ENCODE measurements at regions not wholly inside any gene's neighbourhood (a gene's known extent, or its start where the extent isn't known, plus 50 kb on each side); places are given as distances from the start of the nearest gene placed in this dataset.

- no peak overlapping the region for H3K9ac ChIP-seq
- TF ChIP-seq CTCF (conservative IDR thresholded peaks at IDR 0.05; ENCODE audit: low read depth, low read length), result no peak
- H2AFZ ChIP-seq (ENCODE audit: low read depth), result no peak overlapping the region
- no peaks in the 10 kb centered on the region for H3K4me1 ChIP-seq (ENCODE audit: low read depth, poor library complexity, severe bottlenecking)
- H3K36me3 ChIP-seq (ENCODE audit: insufficient read depth), result no peaks in the 10 kb centered on the region
- no peak overlapping the region for H3K27ac ChIP-seq
- H3K4me3 ChIP-seq (IDR thresholded peaks at IDR 0.05; ENCODE audit: insufficient read depth, low read depth, low read length), result no peak overlapping the region
- H3K4me2 ChIP-seq, result no peak overlapping the region
- no peaks in the 10 kb centered on the region for H4K20me1 ChIP-seq (ENCODE audit: insufficient read depth)
- H3K27me3 ChIP-seq (ENCODE audit: insufficient read depth, low read depth), result no peaks in the 10 kb centered on the region
- no peaks in the 10 kb centered on the region for H3K79me2 ChIP-seq (ENCODE audit: insufficient read depth, low read depth)
Measured at GRCh38 chr6:3926150-3926482, 76.9 kb downstream of the FAM50B start.

- Histone ChIP-seq H4K20me1 (ENCODE audit: insufficient read depth) (no peaks in the 10 kb centered on the region), H3K4me2 (no peak overlapping the region), H3K27ac (no peak overlapping the region), H2AFZ (ENCODE audit: low read depth) (no peak overlapping the region), H3K36me3 (ENCODE audit: insufficient read depth) (no peaks in the 10 kb centered on the region), H3K79me2 (ENCODE audit: insufficient read depth, low read depth) (no peaks in the 10 kb centered on the region), H3K4me3 (IDR thresholded peaks at IDR 0.05; ENCODE audit: insufficient read depth, low read depth, low read length) (no peak overlapping the region), H3K4me1 (ENCODE audit: low read depth, poor library complexity, severe bottlenecking) (no peaks in the 10 kb centered on the region), H3K9ac (no peak overlapping the region), H3K27me3 (ENCODE audit: insufficient read depth, low read depth) (no peaks in the 10 kb centered on the region)
- TF ChIP-seq CTCF (conservative IDR thresholded peaks at IDR 0.05; ENCODE audit: low read depth, low read length), result no peak
Measured at GRCh38 chr6:3928111-3928510, 78.9 kb downstream of the FAM50B start.

GRCh38 chr6:3929281-3929798 lies 80.2 kb downstream of the FAM50B start:
- TF ChIP-seq CTCF (conservative IDR thresholded peaks at IDR 0.05; ENCODE audit: low read depth, low read length), result no peak
- Histone ChIP-seq H3K4me1 (ENCODE audit: low read depth, poor library complexity, severe bottlenecking) (no peaks in the 10 kb centered on the region), H3K27ac (no peak overlapping the region), H3K9ac (no peak overlapping the region), H3K4me2 (no peak overlapping the region), H2AFZ (ENCODE audit: low read depth) (no peak overlapping the region), H3K27me3 (ENCODE audit: insufficient read depth, low read depth) (no peaks in the 10 kb centered on the region), H3K4me3 (IDR thresholded peaks at IDR 0.05; ENCODE audit: insufficient read depth, low read depth, low read length) (no peak overlapping the region), H3K36me3 (ENCODE audit: insufficient read depth) (no peaks in the 10 kb centered on the region), H3K79me2 (ENCODE audit: insufficient read depth, low read depth) (no peaks in the 10 kb centered on the region), H4K20me1 (ENCODE audit: insufficient read depth) (no peaks in the 10 kb centered on the region)

GRCh38 chr6:3937438-3937837 lies 88.3 kb downstream of the FAM50B start:
- no peaks in the 10 kb centered on the region for H3K27me3 ChIP-seq (ENCODE audit: insufficient read depth, low read depth)
- no peak overlapping the region for H3K27ac ChIP-seq
- no peak for TF ChIP-seq CTCF (conservative IDR thresholded peaks at IDR 0.05; ENCODE audit: low read depth, low read length)
- no peak overlapping the region for H3K4me2 ChIP-seq
- H3K36me3 ChIP-seq (ENCODE audit: insufficient read depth), result no peaks in the 10 kb centered on the region
- no peaks in the 10 kb centered on the region for H4K20me1 ChIP-seq (ENCODE audit: insufficient read depth)
- H3K4me3 ChIP-seq (IDR thresholded peaks at IDR 0.05; ENCODE audit: insufficient read depth, low read depth, low read length), result no peak overlapping the region
- H3K9ac ChIP-seq, result no peak overlapping the region
- H3K79me2 ChIP-seq (ENCODE audit: insufficient read depth, low read depth), result no peaks in the 10 kb centered on the region
- H3K4me1 ChIP-seq (ENCODE audit: low read depth, poor library complexity, severe bottlenecking), result no peaks in the 10 kb centered on the region
- no peak overlapping the region for H2AFZ ChIP-seq (ENCODE audit: low read depth)

Measured in KMS-11 (cell line).